ENCODE measurements at regions not wholly inside any gene's neighbourhood (a gene's known extent, or its start where the extent isn't known, plus 50 kb on each side); places are given as distances from the start of the nearest gene placed in this dataset.
"Not testable (repeated sequence)": the region's sequence is repeated elsewhere in the genome, so short reads cannot be mapped to it uniquely, and the experiment has no call there.

DNA sequence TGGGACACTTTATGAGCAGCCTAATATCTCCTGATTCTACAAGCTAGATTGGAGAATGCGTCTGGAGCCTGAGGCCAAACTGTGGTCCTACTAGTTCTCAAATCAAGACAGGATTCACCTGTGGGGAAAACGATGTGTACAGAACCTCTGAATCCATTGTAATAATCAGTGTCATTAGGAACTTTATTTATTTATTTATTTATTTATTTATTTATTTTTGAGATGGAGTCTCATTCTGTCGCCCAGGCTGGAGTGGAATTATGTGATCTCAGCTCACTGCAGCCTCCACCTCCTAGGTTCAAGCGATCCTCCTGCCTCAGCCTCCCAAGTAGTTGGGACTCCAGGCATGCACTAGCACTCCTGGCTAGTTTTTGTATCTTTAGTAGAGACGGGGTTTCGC lies 52.6 kb upstream of the KIF26B start:
- DNase-seq: not testable (repeated sequence)

GRCh38 chr1:245099401-245099800 lies 55.4 kb upstream of the KIF26B start:
- no peak for DNase-seq

GRCh38 chr1:245098924-245099323 lies 55.9 kb upstream of the KIF26B start:
- no peak for DNase-seq

- no peak for DNase-seq
Observed at GRCh38 chr1:245096311-245097066, 58.3 kb upstream of the KIF26B start.

DNA sequence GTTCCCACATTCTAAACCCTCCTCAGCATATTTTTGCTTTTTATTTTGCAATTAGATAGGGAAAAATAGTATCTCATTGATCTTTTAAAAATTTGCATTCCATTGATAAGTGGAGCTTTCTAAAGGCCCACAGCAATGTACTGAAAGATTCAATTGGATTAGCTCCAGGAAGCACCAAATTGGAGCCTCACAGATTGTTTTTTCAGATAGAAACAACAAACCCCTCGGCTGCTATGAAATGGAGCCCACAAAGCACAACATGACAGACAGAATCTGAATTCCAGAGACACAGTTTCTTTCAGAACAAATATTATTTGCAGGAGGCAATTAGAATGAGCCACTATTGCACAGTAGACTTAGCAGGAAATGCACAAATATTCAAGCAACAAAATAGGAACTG lies 58.9 kb upstream of the KIF26B start:
- DNase-seq: no peak

DNA sequence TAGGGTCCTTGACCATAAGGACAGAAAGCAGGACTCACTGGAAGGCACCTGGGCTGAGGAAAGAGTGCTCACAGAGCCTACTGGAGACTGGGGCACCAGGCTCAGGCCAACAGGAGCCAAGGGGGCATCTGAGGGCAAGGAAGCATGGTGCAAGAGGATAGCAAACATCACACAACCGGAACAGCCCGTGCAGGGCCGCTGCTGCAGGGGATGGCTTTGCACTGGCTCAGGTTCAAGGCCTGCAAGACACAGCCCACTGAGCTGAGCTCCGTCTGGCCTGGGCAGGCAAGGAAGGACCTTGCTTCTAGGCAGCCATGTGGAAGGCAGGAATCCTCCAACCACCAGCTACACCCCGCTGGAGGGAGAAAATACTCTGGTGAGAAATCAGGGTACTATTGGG lies 59.8 kb upstream of the KIF26B start:
- DNase-seq: no peak

DNA sequence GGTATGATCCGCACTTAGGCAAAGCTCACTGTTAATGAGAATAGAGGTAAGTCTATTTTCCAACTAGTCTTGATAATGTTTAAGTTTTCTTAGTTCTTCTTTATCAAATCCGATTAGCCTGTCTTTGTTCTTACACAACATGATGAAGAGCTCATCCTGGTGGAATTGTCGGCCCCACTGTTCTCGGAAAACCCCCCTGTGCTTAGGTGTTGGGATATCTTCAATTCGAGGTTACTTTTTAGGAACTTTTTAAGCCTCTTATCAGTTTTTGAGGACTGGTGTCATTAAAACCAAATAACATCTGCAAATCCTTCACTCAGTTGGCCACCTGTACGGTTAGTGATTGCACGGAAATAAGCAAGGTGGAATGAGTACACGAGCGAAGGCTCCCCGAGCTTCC lies 60.7 kb upstream of the KIF26B start:
- no peak for DNase-seq

DNA sequence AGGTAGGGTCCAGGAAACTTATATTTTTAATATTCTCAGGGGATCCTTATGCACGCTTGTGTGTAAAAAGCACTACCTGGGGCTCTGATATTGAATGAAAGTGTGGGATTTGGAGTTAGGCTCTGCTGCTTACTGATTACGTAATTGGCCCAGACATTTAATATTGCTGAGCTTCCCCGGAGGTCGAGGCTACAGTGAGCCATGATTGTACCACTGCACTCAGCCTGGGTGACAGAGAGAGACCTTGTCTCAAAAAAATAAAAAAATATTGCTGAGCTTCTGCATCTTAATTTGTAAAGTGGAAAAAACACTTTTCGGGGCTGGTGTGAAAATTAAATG lies 62.2 kb upstream of the KIF26B start:
- no peak for DNase-seq

- no peak for DNase-seq
Observed at GRCh38 chr1:245091818-245092637, 62.8 kb upstream of the KIF26B start.

- DNase-seq: no peak
Observed at GRCh38 chr1:245091171-245091621, 63.6 kb upstream of the KIF26B start.

GRCh38 chr1:245090491-245091090 lies 64.2 kb upstream of the KIF26B start:
- DNase-seq: no peak

- DNase-seq: no peak
Observed at GRCh38 chr1:245087723-245088122, 67.1 kb upstream of the KIF26B start.

GRCh38 chr1:245086389-245086969 lies 68.3 kb upstream of the KIF26B start:
- no peak for DNase-seq

DNA sequence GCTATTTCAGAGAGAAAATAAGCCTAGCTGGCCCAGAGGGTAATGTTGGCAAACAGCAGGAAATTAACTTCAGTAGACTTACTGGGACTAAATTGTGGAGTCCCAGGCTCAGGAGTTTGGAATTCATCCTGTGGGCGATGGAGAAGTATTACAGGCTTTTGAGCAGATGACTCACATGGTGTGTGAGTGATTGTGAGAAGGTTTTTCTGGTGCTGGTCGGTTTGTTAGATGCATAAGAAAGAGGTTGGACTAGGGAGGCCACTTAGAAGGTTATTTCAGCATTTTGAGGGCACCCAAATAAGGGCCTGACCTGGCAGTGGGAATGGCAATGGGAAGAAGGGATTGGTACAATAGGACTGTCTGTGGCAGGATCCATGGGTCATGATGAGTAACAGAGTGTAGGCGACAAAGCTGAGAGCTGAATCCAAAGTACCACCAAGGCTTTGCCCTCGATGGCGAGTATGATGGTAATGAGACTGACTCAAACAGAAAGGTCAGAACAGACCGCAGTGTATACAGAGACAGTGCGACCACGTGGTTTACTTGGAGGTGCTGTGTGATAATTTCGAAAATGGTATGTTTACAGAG lies 69.2 kb upstream of the KIF26B start:
- DNase-seq: no peak

DNA sequence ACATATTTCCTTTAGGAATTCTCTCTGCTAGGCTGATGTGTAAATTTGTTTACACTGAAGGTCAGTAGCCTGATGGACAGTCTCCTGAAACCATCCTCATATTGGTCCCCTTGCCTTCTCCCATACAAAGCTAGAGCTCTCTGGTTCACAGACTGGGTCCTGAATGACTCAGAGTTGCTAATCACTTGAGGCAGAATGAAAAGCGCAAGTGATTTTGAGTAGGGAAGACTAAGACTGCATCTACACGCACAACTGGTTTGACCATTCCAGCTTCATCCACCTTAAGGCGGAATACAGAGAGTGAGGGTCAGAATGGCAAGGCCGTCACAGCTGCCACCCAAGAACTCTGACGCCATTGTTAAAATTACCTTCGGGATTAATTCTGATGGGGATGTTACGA lies 70.2 kb upstream of the KIF26B start:
- DNase-seq: no peak

GRCh38 chr1:245079021-245079609 lies 75.7 kb upstream of the KIF26B start:
- no peak for DNase-seq

DNA sequence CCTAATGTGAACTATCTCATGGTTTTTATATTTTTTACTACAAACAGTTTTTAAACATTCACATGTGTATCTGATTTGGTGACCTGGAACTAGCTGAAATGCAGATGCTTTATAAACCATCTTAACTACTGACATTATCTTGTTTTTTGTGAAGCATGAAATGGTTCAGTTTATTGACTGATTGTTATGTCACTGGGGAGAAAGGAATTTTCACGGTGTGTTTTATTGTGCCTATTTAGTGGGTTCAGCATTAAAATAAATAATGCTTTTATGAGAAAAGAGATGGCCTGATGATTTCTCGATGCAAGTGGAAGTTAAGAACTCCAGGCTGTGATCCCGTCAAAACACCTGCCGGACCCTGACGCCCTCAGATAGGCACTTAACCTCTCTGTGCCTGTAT lies 79.9 kb upstream of the KIF26B start:
- DNase-seq: no peak

DNA sequence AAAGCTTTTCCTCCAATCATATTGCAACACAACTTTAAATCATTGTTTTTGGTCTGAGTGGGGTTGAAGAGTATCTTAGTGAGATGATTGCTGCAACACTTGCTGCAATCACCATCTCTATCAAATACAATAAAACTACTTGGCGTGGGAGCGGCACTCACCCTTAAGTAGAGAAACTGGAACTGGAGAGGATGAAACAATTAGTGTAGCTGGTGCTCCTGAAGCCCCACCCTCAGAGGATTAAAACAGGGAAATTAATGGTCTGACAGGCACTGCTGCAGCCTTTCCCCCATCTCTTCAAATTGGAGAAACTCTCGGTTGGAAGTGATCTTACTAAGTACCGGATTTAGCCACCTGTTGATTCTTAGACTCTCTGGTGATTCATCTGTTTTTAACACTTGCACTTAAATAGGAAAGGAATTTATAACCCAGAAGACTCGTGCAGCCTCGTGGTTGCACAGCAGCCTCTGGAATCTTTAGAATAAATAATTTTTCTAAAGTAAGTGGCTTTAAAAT lies 80.5 kb upstream of the KIF26B start:
- no peak for DNase-seq

- DNase-seq: no peak
Observed at GRCh38 chr1:245070836-245071615, 83.8 kb upstream of the KIF26B start.

DNA sequence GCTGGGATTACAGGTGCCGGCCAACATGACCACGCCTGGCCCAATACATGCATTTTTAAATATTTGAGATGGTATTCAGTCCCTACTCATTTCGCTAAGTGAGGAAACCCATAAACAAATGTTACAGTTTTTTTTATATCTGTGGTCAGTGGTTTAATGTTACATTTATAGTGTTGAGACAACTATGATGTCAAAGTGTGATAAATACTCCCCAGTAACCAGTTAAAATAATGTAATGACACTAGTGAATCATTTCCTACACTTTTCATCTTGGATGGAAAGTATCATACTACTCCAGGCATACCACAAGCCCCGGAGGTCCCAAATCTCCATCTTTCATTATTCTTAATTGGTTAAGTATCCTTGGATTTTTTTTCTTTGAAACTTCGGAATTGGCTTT lies 87.5 kb upstream of the KIF26B start:
- DNase-seq: no peak

DNA sequence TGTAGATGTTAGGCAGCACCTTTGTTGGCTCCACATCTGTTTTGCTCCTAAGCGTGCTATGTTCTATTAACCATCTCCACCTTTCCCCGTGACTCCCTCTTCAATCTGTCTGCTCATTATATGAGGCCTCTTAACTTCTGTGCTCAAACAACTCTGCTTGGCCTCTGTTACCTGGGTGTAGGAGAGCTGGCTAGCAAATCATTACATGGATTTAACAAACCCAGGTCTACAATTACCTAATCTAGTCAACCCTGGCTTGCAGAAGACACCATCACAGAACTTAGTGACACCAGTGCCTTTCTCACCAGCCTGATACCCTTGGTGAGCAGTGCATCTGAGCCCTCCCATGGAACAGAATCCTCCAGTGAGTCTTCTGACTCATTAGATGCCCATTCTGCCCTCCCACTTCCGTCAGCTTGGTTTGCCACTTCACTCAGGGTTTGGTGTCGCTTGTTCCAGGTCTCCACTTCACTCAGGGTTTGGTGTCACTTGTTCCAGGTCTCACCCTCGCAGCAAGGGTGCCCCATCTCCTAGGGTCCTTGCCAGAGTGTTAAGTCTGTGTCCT lies 92.0 kb upstream of the KIF26B start:
- no peak for DNase-seq
